HCT116 (cell line): ENCODE measurements at regions not wholly inside any gene's neighbourhood (a gene's known extent, or its start where the extent isn't known, plus 50 kb on each side); places are given as distances from the start of the nearest gene placed in this dataset.

Source experiments
- ATAC-seq: fragments of 200-7000 bp; cut with Tn5 transposase; 2 replicates; pipeline ENCODE4 v1.9.1; 2020; ENCODE audit warnings: mild to moderate bottlenecking, moderate library complexity
- BruUV-seq: library from RNA; stranded (reverse); fragments of 400-500 nt; replicated peaks from 2 replicates; lab custom pipeline; 2021; lab: Mats Ljungman, UMichigan
- CTCF ChIA-PET: fragments of 300-600 bp; sonication (Branson Sonifier 250); formaldehyde crosslinking; loops from one replicate; lab custom pipeline; 2021; ENCODE audit warnings: antibody characterized with exemption; lab: Charles Lee
- POLR2A ChIA-PET: fragments of 300-600, 350-600 bp; sonication (Branson Sonifier 250); formaldehyde crosslinking; loops from one replicate; lab custom pipeline; 2021; ENCODE audit warnings: antibody characterized with exemption; lab: Charles Lee
- RAD21 ChIA-PET, 2 experiments: fragments of 300-600 bp; sonication (Branson Sonifier 250); formaldehyde crosslinking; loops; one replicate each; lab custom pipeline; 2023; ENCODE audit warnings: low total read pairs in 2 of 2; ENCODE audit not compliant: uncharacterized antibody in 2 of 2, unreplicated experiment in 2 of 2, low non-redundant PET in 1 of 2; lab: Charles Lee
- DNase-seq: peaks from one replicate; pipeline ENCODE4 v3.0.0-alpha.2; 2010; ENCODE audit warnings: low read depth, low spot score
- H2AFZ ChIP-seq: fragments of 200-600 bp; shearing (Covaris generic), sonication (generic); 2 replicates; pipeline ENCODE4 v1.6.1; 2017; ENCODE audit warnings: low read depth, mixed run types, mixed read lengths, antibody characterized with exemption, low read length; ENCODE audit not compliant: poor library complexity, severe bottlenecking
- H3K27ac ChIP-seq: 2 replicates; pipeline ENCODE4 v1.5.1; 2012; ENCODE audit warnings: low read depth, low read length
- H3K27me3 ChIP-seq: fragments of 200-600 bp; sonication (generic); 2 replicates; pipeline ENCODE4 v1.6.1; 2016; ENCODE audit warnings: mixed run types, low read length, mixed read lengths; ENCODE audit not compliant: insufficient read depth
- H3K36me3 ChIP-seq, 2 experiments: fragments of 200-500 bp in 1 of 2; fragments of 200-600 bp in 1 of 2; sonication (Bioruptor generic) in 1 of 2; sonication (generic) in 1 of 2; 2 replicates each; pipeline versions ENCODE4 v1.5.1 to v1.6.1; 2014 to 2016; ENCODE audit warnings: low read length in 2 of 2, inconsistent platforms in 1 of 2, mixed read lengths in 1 of 2, mixed run types in 1 of 2; ENCODE audit not compliant: insufficient read depth in 2 of 2, control insufficient read depth in 1 of 2
- H3K4me1 ChIP-seq, 2 experiments: fragments of 200-600 bp in 1 of 2; sonication (generic) in 1 of 2; 2 replicates each; pipeline versions ENCODE4 v1.5.1 to v1.6.1; 2012 to 2017; ENCODE audit warnings: low read length in 2 of 2, inconsistent platforms in 1 of 2, mild to moderate bottlenecking in 1 of 2, mixed read lengths in 1 of 2, mixed run types in 1 of 2, moderate library complexity in 1 of 2; ENCODE audit not compliant: insufficient read depth in 2 of 2, control insufficient read depth in 1 of 2
- H3K4me2 ChIP-seq: fragments of 200-600 bp; sonication (generic); 2 replicates; pipeline ENCODE4 v1.6.1; 2017; ENCODE audit warnings: mixed run types, low read length, mixed read lengths
- H3K4me3 ChIP-seq, 2 experiments: fragments of 200-600 bp in 1 of 2; sonication (generic) in 1 of 2; replicated peaks in 1 of 2; 2 replicates each; pipeline ENCODE4 v1.5.1; 2011 to 2016; ENCODE audit warnings: low read length in 2 of 2, control low read depth in 1 of 2, low read depth in 1 of 2, mild to moderate bottlenecking in 1 of 2, mixed read lengths in 1 of 2, mixed run types in 1 of 2
- H3K79me2 ChIP-seq: fragments of 200-600 bp; sonication (generic); 2 replicates; pipeline ENCODE4 v1.6.1; 2017; ENCODE audit warnings: mild to moderate bottlenecking, mixed run types, low read length, moderate library complexity, mixed read lengths; ENCODE audit not compliant: insufficient read depth
- H3K9ac ChIP-seq: fragments of 200-600 bp; sonication (generic); 2 replicates; pipeline ENCODE4 v1.6.1; 2016; ENCODE audit warnings: low read length, mixed read lengths
- H3K9me2 ChIP-seq: fragments of 200-600 bp; sonication (generic), shearing (Covaris generic); 2 replicates; pipeline ENCODE4 v1.6.1; 2017; ENCODE audit warnings: mixed run types, mild to moderate bottlenecking, moderate library complexity; ENCODE audit not compliant: insufficient read depth
- H3K9me3 ChIP-seq, 2 experiments: fragments of 200-500 bp in 1 of 2; fragments of 200-600 bp in 1 of 2; sonication (Bioruptor generic) in 1 of 2; sonication (generic) in 1 of 2; 2 replicates each; pipeline ENCODE4 v1.6.1; 2014 to 2017; ENCODE audit warnings: low read length in 2 of 2, mixed read lengths in 2 of 2, inconsistent platforms in 1 of 2, low read depth in 1 of 2, mild to moderate bottlenecking in 1 of 2, mixed run types in 1 of 2, moderate library complexity in 1 of 2; ENCODE audit not compliant: control insufficient read depth in 1 of 2, insufficient read depth in 1 of 2
- H4K20me1 ChIP-seq: fragments of 200-600 bp; sonication (generic), shearing (Covaris generic); 2 replicates; pipeline ENCODE4 v1.6.1; 2017; ENCODE audit warnings: mixed run types, mild to moderate bottlenecking, moderate library complexity; ENCODE audit not compliant: insufficient read depth
- ATF3 ChIP-seq: IDR thresholded peaks from 2 replicates; pipeline ENCODE4 v1.6.1; 2012
- CEBPB ChIP-seq: IDR thresholded peaks from 2 replicates; pipeline ENCODE4 v1.6.1; 2012; ENCODE audit warnings: low read depth
- EGR1 ChIP-seq: IDR thresholded peaks from 2 replicates; pipeline ENCODE4 v1.6.1; 2012; ENCODE audit warnings: low read depth
- EZH2 ChIP-seq: fragments of 200-600 bp; sonication (generic); IDR thresholded peaks from 2 replicates; pipeline ENCODE4 v1.6.1; 2017; ENCODE audit warnings: antibody characterized with exemption, mixed run types
- EZH2phosphoT487 ChIP-seq: fragments of 200-600 bp; IDR thresholded peaks from 2 replicates; pipeline ENCODE4 v1.6.1; 2018; ENCODE audit warnings: antibody characterized with exemption, borderline replicate concordance
- FOSL1 ChIP-seq: IDR thresholded peaks from 2 replicates; pipeline ENCODE4 v1.6.1; 2012; ENCODE audit warnings: low read depth
- JUND ChIP-seq: IDR thresholded peaks from 2 replicates; pipeline ENCODE4 v1.6.1; 2012
- MAX ChIP-seq: IDR thresholded peaks from 2 replicates; pipeline ENCODE4 v1.6.1; 2012
- POLR2A ChIP-seq: IDR thresholded peaks from 2 replicates; pipeline ENCODE4 v1.7.0; 2011; ENCODE audit warnings: borderline replicate concordance; ENCODE audit not compliant: insufficient read depth, insufficient read length; ENCODE audit errors: extremely low read depth
- POLR2AphosphoS5 ChIP-seq: IDR thresholded peaks from 2 replicates; pipeline ENCODE4 v1.6.1; 2011; ENCODE audit warnings: mild to moderate bottlenecking, low read depth, low read length, moderate library complexity
- RAD21 ChIP-seq: IDR thresholded peaks from 2 replicates; pipeline ENCODE4 v1.6.1; 2012; ENCODE audit warnings: low read depth, mild to moderate bottlenecking
- REST ChIP-seq: IDR thresholded peaks from 2 replicates; pipeline ENCODE4 v1.6.1; 2012; ENCODE audit warnings: low read depth
- SIN3A ChIP-seq: IDR thresholded peaks from 2 replicates; pipeline ENCODE4 v1.6.1; 2012; ENCODE audit warnings: low read depth
- SP1 ChIP-seq: IDR thresholded peaks from 2 replicates; pipeline ENCODE4 v1.6.1; 2012; ENCODE audit warnings: low read depth
- SRF ChIP-seq: IDR thresholded peaks from 2 replicates; pipeline ENCODE4 v1.6.1; 2012; ENCODE audit warnings: low read depth
- YY1 ChIP-seq: IDR thresholded peaks from 2 replicates; pipeline ENCODE4 v1.6.1; 2011; ENCODE audit warnings: low read length, low read depth, moderate library complexity, mild to moderate bottlenecking; ENCODE audit not compliant: insufficient replicate concordance; ENCODE audit errors: extremely low read depth
- ZBTB33 ChIP-seq: IDR thresholded peaks from 2 replicates; pipeline ENCODE4 v1.6.1; 2011; ENCODE audit warnings: mild to moderate bottlenecking, low read length, moderate library complexity; ENCODE audit not compliant: insufficient replicate concordance; ENCODE audit errors: extremely low read depth
- ZFX ChIP-seq: fragments of 450-650 bp; IDR thresholded peaks from 2 replicates; pipeline ENCODE4 v1.6.1; 2017
- ZNF274 ChIP-seq: fragments of 200-500 bp; sonication (Bioruptor generic); IDR thresholded peaks from 2 replicates; pipeline ENCODE4 v1.6.1; 2014; ENCODE audit warnings: mild to moderate bottlenecking, low read depth, low read length, inconsistent platforms
- intact Hi-C: fragments of 100-400 bp; cut with micrococcal nuclease; formaldehyde crosslinking; loops from 2 replicates; pipeline ENCODE4 v1.10.0; 2022

DNA sequence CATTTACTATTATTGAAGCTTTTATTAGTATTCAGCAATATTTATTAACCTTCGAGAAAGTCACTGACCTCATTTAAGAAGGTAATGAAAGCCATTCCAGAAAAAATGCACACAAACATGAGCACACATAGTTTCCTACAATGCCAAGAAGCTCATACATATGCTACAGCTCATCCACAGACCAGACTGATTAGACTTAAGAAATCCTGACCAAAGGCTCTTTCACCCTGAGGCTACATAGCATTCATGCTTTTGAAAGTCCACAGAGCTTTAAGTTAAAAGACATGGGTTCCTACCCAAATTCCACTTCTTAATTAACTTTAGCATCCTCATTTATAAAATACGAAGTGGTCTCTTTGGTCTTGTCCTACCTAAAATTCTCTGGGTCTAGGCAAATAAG is 430.4 kb downstream of the TBC1D32 start:
- no peak for TF ChIP-seq ATF3
- no peak for TF ChIP-seq EZH2phosphoT487
- TF ChIP-seq EZH2: no peak
- TF ChIP-seq ZBTB33: no peak
- no peak for TF ChIP-seq JUND
- no peak for TF ChIP-seq MAX
- TF ChIP-seq REST: no peak
- TF ChIP-seq POLR2A: no peak
- TF ChIP-seq CEBPB: no peak
- no peak for TF ChIP-seq SP1
- no peak for TF ChIP-seq SIN3A
- TF ChIP-seq EGR1: no peak
- TF ChIP-seq SRF: no peak
- TF ChIP-seq FOSL1: no peak
- no peak for TF ChIP-seq ZFX
- TF ChIP-seq ZNF274: no peak
- no peak for TF ChIP-seq YY1
- TF ChIP-seq POLR2AphosphoS5: no peak
- no peak for TF ChIP-seq RAD21

More for the DNA sequence above, 430.4 kb downstream of the TBC1D32 start:
- H3K27ac ChIP-seq: no peak overlapping the region
- no peaks in the 10 kb centered on the region for H3K9me2 ChIP-seq
- no TSS peak for BruUV-seq
- no peak overlapping the region for H3K4me2 ChIP-seq
- no peak overlapping the region for H3K9ac ChIP-seq
- H3K36me3 ChIP-seq: no peaks in the 10 kb centered on the region
- CTCF ChIA-PET: no interaction called here
- no peaks in the 10 kb centered on the region for H3K79me2 ChIP-seq
- H3K27me3 ChIP-seq: no peaks in the 10 kb centered on the region
- POLR2A ChIA-PET: no interaction called here
- no peak overlapping the region for H2AFZ ChIP-seq
- no peak for ATAC-seq
- intact Hi-C loops: no loop called here
- no peaks in the 10 kb centered on the region for H3K4me1 ChIP-seq
- H3K4me3 ChIP-seq: no peak overlapping the region
- RAD21 ChIA-PET: no interaction called here
- DNase-seq: no peak
- H3K9me3 ChIP-seq: no peaks in the 10 kb centered on the region
- H4K20me1 ChIP-seq: no peaks in the 10 kb centered on the region
